ENCODE measurements at regions not wholly inside any gene's neighbourhood (a gene's known extent, or its start where the extent isn't known, plus 50 kb on each side); places are given as distances from the start of the nearest gene placed in this dataset.

- FAIRE-seq, result no peak
Observed at GRCh38 chr22:48343461-48343860, 1484.2 kb downstream of the BRD1 start.

DNA sequence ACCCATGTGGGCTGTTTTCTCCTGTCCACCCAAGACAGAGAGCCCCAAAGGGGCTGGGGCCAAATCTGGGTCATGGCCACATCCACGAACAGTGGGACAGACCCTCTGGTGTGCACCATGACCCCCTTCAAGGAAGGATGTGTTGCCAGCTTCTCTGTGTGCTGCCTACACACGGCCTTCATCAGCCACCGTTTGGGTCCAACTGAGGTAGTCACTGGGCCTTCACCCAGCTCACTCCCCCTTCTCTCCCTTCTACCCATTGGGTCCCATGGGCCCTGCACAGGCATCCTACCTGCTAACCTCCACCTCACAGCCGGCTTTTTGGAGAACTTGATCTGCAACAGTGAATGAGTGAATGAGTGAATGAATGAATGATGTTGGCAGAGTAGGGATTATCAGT is 1484.9 kb downstream of the BRD1 start:
- DNase-seq (ENCODE audit: insufficient read length, low spot score) (no peak), FAIRE-seq (no peak)
- TF ChIP-seq PAX5 (IDR thresholded peaks at IDR 0.05; ENCODE audit: insufficient read depth, low read length, severe bottlenecking), result no peak
- TF ChIP-seq POU2F2 (IDR thresholded peaks at IDR 0.05; ENCODE audit: low read depth, low read length), result no peak
- no peak for TF ChIP-seq POLR2A (IDR thresholded peaks at IDR 0.05; ENCODE audit: low read depth, low read length)
- no peak for TF ChIP-seq SPI1 (IDR thresholded peaks at IDR 0.05; ENCODE audit: low read depth, low read length)
- TF ChIP-seq TAF1 (IDR thresholded peaks at IDR 0.05; ENCODE audit: low read depth, low read length), result no peak
- TF ChIP-seq POLR2AphosphoS5 (IDR thresholded peaks at IDR 0.05; ENCODE audit: low read depth, low read length), result no peak

More at GRCh38 chr22:48343461-48343860, 1484.2 kb downstream of the BRD1 start:
- no peak for DNase-seq (ENCODE audit: insufficient read length, low spot score)
- TF ChIP-seq POLR2A (IDR thresholded peaks at IDR 0.05; ENCODE audit: low read depth, low read length) (no peak), PAX5 (IDR thresholded peaks at IDR 0.05; ENCODE audit: insufficient read depth, low read length, severe bottlenecking) (no peak), POLR2AphosphoS5 (IDR thresholded peaks at IDR 0.05; ENCODE audit: low read depth, low read length) (no peak), SPI1 (IDR thresholded peaks at IDR 0.05; ENCODE audit: low read depth, low read length) (no peak)

DNA sequence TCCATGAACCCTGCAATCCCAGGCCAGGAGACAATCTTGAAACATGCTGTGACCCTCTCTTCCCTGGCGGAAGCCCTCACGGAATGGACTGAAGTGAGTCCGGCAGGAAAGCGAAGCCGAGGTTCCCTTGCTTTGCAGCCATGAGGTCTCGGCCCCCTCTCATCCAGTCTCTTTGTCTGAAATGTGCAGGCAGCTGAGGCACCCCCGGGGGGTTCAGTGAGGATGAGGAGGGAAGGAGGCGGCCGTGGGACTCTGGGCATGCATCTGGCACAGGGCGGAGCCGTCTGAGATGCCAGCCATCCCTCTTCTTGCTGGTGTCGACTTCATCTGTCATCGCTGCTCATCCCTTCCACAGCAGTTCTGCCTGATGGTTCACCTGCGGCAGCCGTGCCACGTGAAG is 1485.7 kb downstream of the BRD1 start:
- FAIRE-seq (no peak), DNase-seq (ENCODE audit: insufficient read length, low spot score) (no peak)
- TF ChIP-seq POLR2AphosphoS5 (IDR thresholded peaks at IDR 0.05; ENCODE audit: low read depth, low read length) (no peak), POU2F2 (IDR thresholded peaks at IDR 0.05; ENCODE audit: low read depth, low read length) (no peak)

- DNase-seq (ENCODE audit: insufficient read length, low spot score) (no peak), FAIRE-seq (no peak)
- TF ChIP-seq TAF1 (IDR thresholded peaks at IDR 0.05; ENCODE audit: low read depth, low read length) (no peak), POLR2A (IDR thresholded peaks at IDR 0.05; ENCODE audit: low read depth, low read length) (no peak), POU2F2 (IDR thresholded peaks at IDR 0.05; ENCODE audit: low read depth, low read length) (no peak), SPI1 (IDR thresholded peaks at IDR 0.05; ENCODE audit: low read depth, low read length) (no peak), PAX5 (IDR thresholded peaks at IDR 0.05; ENCODE audit: insufficient read depth, low read length, severe bottlenecking) (no peak), POLR2AphosphoS5 (IDR thresholded peaks at IDR 0.05; ENCODE audit: low read depth, low read length) (no peak)
Observed at GRCh38 chr22:48340727-48341709, 1486.7 kb downstream of the BRD1 start.

- FAIRE-seq (no peak), DNase-seq (ENCODE audit: insufficient read length, low spot score) (no peak)
- TF ChIP-seq TAF1 (IDR thresholded peaks at IDR 0.05; ENCODE audit: low read depth, low read length) (no peak), SPI1 (IDR thresholded peaks at IDR 0.05; ENCODE audit: low read depth, low read length) (no peak), POU2F2 (IDR thresholded peaks at IDR 0.05; ENCODE audit: low read depth, low read length) (no peak)
Observed at GRCh38 chr22:48340191-48340590, 1487.5 kb downstream of the BRD1 start.

DNA sequence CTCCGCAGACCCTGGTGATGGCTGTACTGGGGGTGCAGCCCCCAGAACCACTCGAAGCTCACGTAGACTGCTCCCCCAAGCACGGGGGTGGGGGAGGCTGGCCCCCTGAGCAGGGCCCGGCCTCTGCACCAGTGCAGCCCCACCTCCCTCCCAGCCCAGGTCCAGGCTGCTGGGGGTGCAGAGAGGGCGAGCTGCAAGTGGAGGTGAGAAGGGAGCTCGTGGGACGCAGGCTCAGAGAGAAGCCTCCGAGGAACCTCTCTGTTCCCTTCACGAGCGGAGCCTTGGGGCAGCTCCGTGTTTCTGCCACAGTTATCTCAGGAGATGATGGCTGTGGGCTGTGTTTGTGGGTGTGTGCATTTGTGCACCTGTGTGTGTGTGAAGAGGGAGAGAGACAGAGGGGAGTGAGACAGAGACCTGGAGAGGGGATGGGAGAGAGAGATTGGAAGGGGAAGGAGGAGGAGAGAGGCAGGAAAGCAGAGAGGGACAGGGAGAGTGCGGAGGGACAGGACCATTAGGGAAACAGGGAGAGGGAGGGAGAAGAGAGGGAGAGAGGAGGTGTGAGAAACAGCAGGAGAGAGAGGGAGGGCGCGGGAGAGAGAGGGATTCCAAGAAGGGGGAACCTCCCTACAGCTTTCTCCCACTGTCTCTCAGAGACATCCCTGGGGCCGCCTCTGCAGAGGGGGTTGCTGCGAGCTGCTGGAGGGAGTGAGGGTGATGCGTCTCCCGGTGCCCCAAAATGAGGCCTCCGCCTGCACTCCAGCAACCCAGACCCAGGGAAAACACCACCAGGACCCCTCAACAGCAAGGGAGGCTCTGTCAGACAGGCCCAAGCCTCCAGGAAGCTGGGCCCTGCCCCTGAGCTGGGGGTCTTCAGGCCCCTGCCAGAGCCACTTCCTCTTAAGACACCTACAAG is 1488.6 kb downstream of the BRD1 start:
- no peak for FAIRE-seq
- no peak for DNase-seq (ENCODE audit: insufficient read length, low spot score)
- TF ChIP-seq POU2F2 (IDR thresholded peaks at IDR 0.05; ENCODE audit: low read depth, low read length), result no peak
- no peak for TF ChIP-seq PAX5 (IDR thresholded peaks at IDR 0.05; ENCODE audit: insufficient read depth, low read length, severe bottlenecking)
- TF ChIP-seq POLR2AphosphoS5 (IDR thresholded peaks at IDR 0.05; ENCODE audit: low read depth, low read length), result no peak
- TF ChIP-seq POLR2A (IDR thresholded peaks at IDR 0.05; ENCODE audit: low read depth, low read length), result no peak
- no peak for TF ChIP-seq TAF1 (IDR thresholded peaks at IDR 0.05; ENCODE audit: low read depth, low read length)
- no peak for TF ChIP-seq SPI1 (IDR thresholded peaks at IDR 0.05; ENCODE audit: low read depth, low read length)

GRCh38 chr22:48337957-48338792 is 1489.5 kb downstream of the BRD1 start:
- FAIRE-seq, result no peak
- no peak for TF ChIP-seq POU2F2 (IDR thresholded peaks at IDR 0.05; ENCODE audit: low read depth, low read length)
- no peak for TF ChIP-seq POLR2AphosphoS5 (IDR thresholded peaks at IDR 0.05; ENCODE audit: low read depth, low read length)
- no peak for TF ChIP-seq SPI1 (IDR thresholded peaks at IDR 0.05; ENCODE audit: low read depth, low read length)
- no peak for TF ChIP-seq POLR2A (IDR thresholded peaks at IDR 0.05; ENCODE audit: low read depth, low read length)
- TF ChIP-seq PAX5 (IDR thresholded peaks at IDR 0.05; ENCODE audit: insufficient read depth, low read length, severe bottlenecking), result no peak
- TF ChIP-seq TAF1 (IDR thresholded peaks at IDR 0.05; ENCODE audit: low read depth, low read length), result no peak
- DNase-seq (ENCODE audit: insufficient read length, low spot score), result no peak

DNA sequence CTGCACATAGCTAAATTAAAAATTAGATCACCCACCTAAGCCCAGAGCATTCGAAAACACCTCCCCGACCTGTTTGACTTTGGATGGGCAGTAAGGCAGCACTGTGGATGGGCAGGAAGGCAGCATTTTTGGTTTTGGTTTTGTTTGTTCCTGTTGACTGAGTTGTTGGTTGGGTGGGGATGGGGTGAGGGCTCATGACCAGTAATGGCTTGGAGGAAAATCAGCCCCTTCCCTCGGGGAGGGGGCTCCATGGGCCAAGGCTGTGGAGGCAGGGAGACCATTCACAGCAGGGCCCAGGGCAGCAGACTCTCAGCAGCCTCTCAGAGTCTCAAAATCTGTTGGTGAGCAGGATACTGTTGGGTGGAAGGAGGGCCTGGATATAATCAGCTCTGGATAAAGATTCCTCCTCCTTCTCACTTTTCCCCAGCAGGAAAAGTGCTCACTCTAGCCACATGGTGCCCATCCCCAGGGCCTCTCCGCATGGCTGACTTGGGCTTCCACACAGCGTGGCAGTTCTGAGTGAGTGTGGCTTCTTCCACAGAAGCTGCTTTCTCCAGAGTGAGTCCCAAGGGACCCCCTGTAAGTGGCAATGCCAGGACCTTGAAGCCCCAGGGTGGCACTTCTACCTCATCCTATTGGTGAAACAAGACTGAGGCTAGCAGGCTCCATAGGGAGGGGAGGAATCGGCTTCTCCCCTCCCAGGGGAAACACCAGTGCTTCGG is 1491.2 kb downstream of the BRD1 start:
- no peak for FAIRE-seq
- no peak for TF ChIP-seq POLR2A (IDR thresholded peaks at IDR 0.05; ENCODE audit: low read depth, low read length)
- no peak for TF ChIP-seq PAX5 (IDR thresholded peaks at IDR 0.05; ENCODE audit: insufficient read depth, low read length, severe bottlenecking)
- no peak for TF ChIP-seq POLR2AphosphoS5 (IDR thresholded peaks at IDR 0.05; ENCODE audit: low read depth, low read length)
- TF ChIP-seq SPI1 (IDR thresholded peaks at IDR 0.05; ENCODE audit: low read depth, low read length), result no peak
- TF ChIP-seq POU2F2 (IDR thresholded peaks at IDR 0.05; ENCODE audit: low read depth, low read length), result no peak
- no peak for TF ChIP-seq TAF1 (IDR thresholded peaks at IDR 0.05; ENCODE audit: low read depth, low read length)

More for the DNA sequence above, 1491.2 kb downstream of the BRD1 start:
- DNase-seq (ENCODE audit: insufficient read length, low spot score), result no peak

All from GM12891 (cell line).